HL-60 (cell line): ENCODE measurements at regions not wholly inside any gene's neighbourhood (a gene's known extent, or its start where the extent isn't known, plus 50 kb on each side); places are given as distances from the start of the nearest gene placed in this dataset.
"Not testable (repeated sequence)": the region's sequence is repeated elsewhere in the genome, so short reads cannot be mapped to it uniquely, and the experiment has no call there.

Experiments used
- GABPA ChIP-seq: IDR thresholded peaks from 2 replicates; pipeline ENCODE4 v1.6.1; 2012; ENCODE audit warnings: low read depth
- POLR2AphosphoS5 ChIP-seq: IDR thresholded peaks from 2 replicates; pipeline ENCODE4 v1.6.1; 2012; ENCODE audit warnings: low read depth
- TF ChIP-seq, protein P1 (sequence below): IDR thresholded peaks from one replicate; pipeline ENCODE4 v1.5.1; 2011; ENCODE audit warnings: low read length, control low read depth, inconsistent platforms; ENCODE audit not compliant: insufficient read depth

DNA sequence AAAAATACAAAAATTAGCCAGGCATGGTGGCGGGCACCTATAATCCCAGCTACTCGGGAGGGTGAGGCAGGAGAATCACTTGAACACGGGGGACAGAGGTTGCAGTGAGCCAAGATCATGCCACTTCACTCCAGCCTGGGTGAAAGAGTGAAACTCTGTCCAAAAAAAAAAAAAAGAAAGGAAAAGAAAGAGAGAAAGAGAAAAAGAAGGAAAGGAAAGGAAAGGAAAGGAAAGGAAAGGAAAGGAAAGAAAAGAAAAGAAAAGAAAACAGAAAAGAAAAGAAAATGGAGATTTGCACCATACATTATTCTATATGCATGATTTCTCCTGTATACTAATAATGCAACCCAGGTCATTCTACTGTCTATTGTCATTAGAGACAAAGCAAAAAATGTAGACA is 421.5 kb downstream of the PCDH19 start:
- TF ChIP-seq, protein P1, sequence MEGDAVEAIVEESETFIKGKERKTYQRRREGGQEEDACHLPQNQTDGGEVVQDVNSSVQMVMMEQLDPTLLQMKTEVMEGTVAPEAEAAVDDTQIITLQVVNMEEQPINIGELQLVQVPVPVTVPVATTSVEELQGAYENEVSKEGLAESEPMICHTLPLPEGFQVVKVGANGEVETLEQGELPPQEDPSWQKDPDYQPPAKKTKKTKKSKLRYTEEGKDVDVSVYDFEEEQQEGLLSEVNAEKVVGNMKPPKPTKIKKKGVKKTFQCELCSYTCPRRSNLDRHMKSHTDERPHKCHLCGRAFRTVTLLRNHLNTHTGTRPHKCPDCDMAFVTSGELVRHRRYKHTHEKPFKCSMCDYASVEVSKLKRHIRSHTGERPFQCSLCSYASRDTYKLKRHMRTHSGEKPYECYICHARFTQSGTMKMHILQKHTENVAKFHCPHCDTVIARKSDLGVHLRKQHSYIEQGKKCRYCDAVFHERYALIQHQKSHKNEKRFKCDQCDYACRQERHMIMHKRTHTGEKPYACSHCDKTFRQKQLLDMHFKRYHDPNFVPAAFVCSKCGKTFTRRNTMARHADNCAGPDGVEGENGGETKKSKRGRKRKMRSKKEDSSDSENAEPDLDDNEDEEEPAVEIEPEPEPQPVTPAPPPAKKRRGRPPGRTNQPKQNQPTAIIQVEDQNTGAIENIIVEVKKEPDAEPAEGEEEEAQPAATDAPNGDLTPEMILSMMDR = not testable (repeated sequence)
- not testable (repeated sequence) for TF ChIP-seq POLR2AphosphoS5, GABPA
